ENCODE measurements at regions not wholly inside any gene's neighbourhood (a gene's known extent, or its start where the extent isn't known, plus 50 kb on each side); places are given as distances from the start of the nearest gene placed in this dataset.
"Not testable (repeated sequence)": the region's sequence is repeated elsewhere in the genome, so short reads cannot be mapped to it uniquely, and the experiment has no call there.

GRCh38 chr3:194028434-194029004 is 107.4 kb upstream of the HES1 start:
- DNase-seq: no peak

GRCh38 chr3:194029846-194030245 is 106.1 kb upstream of the HES1 start:
- DNase-seq: no peak

- peak; percentile 43 for DNase-seq
Observed at GRCh38 chr3:194030372-194030771, 105.6 kb upstream of the HES1 start.

- DNase-seq: no peak
Observed at GRCh38 chr3:194031349-194031748, 104.6 kb upstream of the HES1 start.

GRCh38 chr3:194031867-194032635 is 103.9 kb upstream of the HES1 start:
- DNase-seq: no peak

GRCh38 chr3:194032828-194033435 is 103.0 kb upstream of the HES1 start:
- no peak for DNase-seq

- DNase-seq: no peak
Observed at GRCh38 chr3:194034346-194035336, 101.3 kb upstream of the HES1 start.

GRCh38 chr3:194035406-194036138 is 100.4 kb upstream of the HES1 start:
- DNase-seq: no peak

- no peak for DNase-seq
Observed at GRCh38 chr3:194036842-194037241, 99.1 kb upstream of the HES1 start.

- DNase-seq: not testable (repeated sequence)
Observed at GRCh38 chr3:194038346-194038745, 97.6 kb upstream of the HES1 start.

GRCh38 chr3:194038960-194039359 is 97.0 kb upstream of the HES1 start:
- DNase-seq: no peak

- no peak for DNase-seq
Observed at GRCh38 chr3:194040516-194041273, 95.3 kb upstream of the HES1 start.

GRCh38 chr3:194042927-194043326 is 93.0 kb upstream of the HES1 start:
- DNase-seq: no peak

GRCh38 chr3:194043516-194043915 is 92.4 kb upstream of the HES1 start:
- no peak for DNase-seq

GRCh38 chr3:194045289-194045688 is 90.7 kb upstream of the HES1 start:
- DNase-seq: no peak

- no peak for DNase-seq
Observed at GRCh38 chr3:194045919-194046318, 90.0 kb upstream of the HES1 start.

- DNase-seq: no peak
Observed at GRCh38 chr3:194046531-194046930, 89.4 kb upstream of the HES1 start.

- DNase-seq: peak; percentile 77
Observed at GRCh38 chr3:194046995-194047645, 88.8 kb upstream of the HES1 start.

GRCh38 chr3:194049394-194049793 is 86.6 kb upstream of the HES1 start:
- DNase-seq: no peak

GRCh38 chr3:194050782-194051320 is 85.1 kb upstream of the HES1 start:
- no peak for DNase-seq

Measured in DMS153 (cell line).